T47D (cell line): ENCODE measurements at regions not wholly inside any gene's neighbourhood (a gene's known extent, or its start where the extent isn't known, plus 50 kb on each side); places are given as distances from the start of the nearest gene placed in this dataset.

Experiments used
- DNase-seq, 2 experiments: peaks; one replicate each; pipeline versions ENCODE4 v3.0.0 to v3.0.0-alpha.2; 2011 to 2012; ENCODE audit warnings: low read depth in 1 of 2, low spot score in 1 of 2
- JUND ChIP-seq: IDR thresholded peaks from 2 replicates; pipeline ENCODE4 v1.6.1; 2012; ENCODE audit warnings: low read depth
- in situ Hi-C: cut with HindIII; loops from 2 replicates; pipeline ENCODE4 v1.10.0; 2016; ENCODE audit warnings: low sequenced_read_pairs, low pct_unique_long_range_greater_than_20kb

DNA sequence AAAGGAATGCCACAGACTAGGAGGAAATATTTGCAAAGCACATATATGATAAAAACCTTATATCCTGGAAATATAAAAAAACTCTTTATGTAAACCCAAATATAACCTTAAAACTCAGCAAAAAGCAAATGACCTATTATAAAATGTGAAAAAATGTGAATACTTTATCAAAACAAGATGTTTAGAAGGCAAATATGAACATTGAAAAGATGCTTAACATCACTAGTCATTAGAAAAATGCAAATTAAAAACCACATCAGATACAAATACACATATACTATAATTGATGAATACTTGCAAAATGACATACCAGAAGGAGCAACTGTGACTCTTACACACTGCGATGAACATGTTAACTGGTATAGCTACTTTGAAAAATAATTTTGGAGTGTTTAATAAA lies 511.2 kb upstream of the LRRC4C start:
- DNase-seq, result no peak
- no peak for TF ChIP-seq JUND
- in situ Hi-C loops, result no loop called here

DNA sequence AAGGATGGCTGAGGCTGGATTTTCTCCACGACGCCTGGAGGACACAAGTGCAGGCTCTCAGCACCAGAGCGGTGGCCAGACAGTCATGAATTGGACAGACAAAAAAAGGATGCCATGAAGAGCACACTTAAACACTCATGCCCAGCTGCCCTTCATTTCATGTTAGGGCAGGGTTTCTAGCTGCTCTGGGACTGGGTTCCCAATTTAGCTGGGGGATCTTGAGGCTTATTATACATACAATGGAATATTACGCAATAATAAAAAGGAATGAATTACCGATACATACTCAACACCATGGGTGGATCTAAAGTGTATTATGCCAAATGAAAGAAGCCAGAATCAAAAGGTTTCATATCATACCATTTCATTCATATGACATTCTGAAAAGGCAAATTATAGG lies 512.1 kb upstream of the LRRC4C start:
- in situ Hi-C loops, result no loop called here
- TF ChIP-seq JUND, result no peak
- DNase-seq, result no peak

GRCh38 chr11:41978945-41979344 lies 519.5 kb upstream of the LRRC4C start:
- no peak for DNase-seq
- in situ Hi-C loops, result no loop called here

DNA sequence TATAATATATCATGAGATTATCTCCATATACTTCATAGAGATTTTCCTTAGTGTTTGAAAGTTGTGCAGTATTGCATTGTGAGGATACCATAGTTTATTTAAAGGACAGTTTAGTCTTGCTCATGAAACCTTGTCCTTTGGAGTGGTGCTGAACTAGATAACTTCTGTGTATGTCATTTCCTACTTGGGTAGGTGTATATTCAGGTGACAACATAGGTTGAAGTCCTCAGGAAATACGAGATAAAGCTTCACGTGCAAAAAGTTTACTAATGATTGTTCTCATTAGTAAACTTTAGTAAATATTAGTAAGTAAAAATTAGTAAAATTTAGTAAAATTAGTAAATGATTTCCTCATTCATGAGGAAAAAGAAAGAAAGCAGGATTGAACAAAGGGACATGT lies 521.3 kb upstream of the LRRC4C start:
- TF ChIP-seq JUND, result no peak
- no peak for DNase-seq
- in situ Hi-C loops, result no loop called here

More at GRCh38 chr11:41978945-41979344, 519.5 kb upstream of the LRRC4C start:
- TF ChIP-seq JUND, result no peak

DNA sequence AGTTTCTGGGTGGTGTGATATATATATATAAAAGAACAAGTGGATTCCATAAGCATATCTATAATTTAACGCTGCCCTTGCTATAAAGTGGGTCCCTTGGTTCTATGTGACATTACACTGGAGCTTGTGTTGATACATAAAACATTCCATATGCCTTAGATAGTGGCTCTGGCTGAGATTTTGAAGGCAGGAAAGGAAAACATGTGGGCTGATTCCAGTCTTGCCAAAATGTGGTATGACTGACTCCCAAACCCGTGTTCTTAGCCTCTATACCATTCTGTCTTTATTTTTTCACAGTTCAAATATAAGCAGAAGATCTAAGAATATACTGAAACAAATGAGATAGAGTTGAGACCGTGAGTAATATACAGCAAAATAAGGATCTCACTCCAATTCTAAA lies 522.8 kb upstream of the LRRC4C start:
- DNase-seq, result no peak
- in situ Hi-C loops, result no loop called here
- TF ChIP-seq JUND, result no peak

GRCh38 chr11:41982975-41983374 lies 523.5 kb upstream of the LRRC4C start:
- TF ChIP-seq JUND, result no peak
- in situ Hi-C loops, result no loop called here
- DNase-seq, result no peak

DNA sequence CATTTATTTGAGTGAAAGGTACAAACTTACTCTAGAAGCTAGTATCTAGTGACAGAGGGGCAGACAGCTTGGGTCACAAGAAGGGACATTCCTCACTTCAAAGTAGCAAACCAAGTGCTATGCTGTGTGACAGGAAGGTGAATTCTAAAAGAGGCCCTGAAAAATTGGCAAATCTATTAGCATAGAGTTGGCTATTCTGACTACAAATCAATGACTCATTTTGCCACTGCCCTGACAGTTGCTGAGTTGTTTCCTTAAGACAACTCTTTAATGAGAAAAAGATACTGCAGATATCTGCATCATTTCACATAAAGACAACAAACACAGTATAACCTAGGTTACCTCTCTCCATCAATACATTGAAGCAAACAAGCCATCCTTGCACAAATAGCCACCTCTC lies 524.0 kb upstream of the LRRC4C start:
- in situ Hi-C loops, result no loop called here
- no peak for TF ChIP-seq JUND
- no peak for DNase-seq

DNA sequence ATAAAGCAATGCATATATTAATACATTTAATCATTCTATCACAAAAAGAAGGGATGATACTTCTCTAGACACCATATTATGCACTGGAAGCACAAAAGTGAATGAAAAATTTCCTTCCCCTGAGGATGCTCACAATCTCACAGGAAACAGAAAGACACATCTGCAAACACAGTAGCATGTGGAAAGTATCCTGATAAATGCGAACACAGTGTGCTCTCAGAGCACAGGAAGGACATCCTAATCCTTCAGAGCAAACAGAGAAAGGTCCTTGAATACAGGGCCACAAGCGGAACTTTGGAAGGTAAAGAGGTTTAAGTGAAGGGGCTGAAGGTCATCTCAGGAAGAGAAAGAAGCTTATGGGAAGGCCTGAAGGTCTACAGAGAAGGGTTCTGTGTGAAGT lies 524.6 kb upstream of the LRRC4C start:
- TF ChIP-seq JUND, result no peak
- DNase-seq, result no peak
- in situ Hi-C loops, result no loop called here

DNA sequence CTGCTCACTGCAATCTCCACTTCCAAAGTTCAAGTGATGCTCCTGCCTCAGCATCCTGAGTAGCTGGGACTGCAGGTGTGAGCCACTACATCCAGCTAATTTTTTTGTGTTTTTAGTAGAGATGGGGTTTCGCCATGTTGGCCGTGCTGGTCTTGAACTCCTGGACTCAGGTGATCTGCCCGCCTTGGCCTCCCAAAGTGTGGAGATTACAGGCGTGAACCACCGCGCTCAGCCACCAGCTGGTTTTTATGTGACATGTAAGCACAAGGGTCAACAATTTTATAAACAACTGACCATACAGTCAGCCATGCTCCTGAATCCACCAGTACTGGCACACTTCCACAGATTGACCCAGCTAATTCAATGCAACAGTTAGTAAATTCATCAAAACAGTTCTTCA lies 526.3 kb upstream of the LRRC4C start:
- TF ChIP-seq JUND, result no peak
- in situ Hi-C loops, result no loop called here
- no peak for DNase-seq

- in situ Hi-C loops, result no loop called here
- DNase-seq, result no peak
- TF ChIP-seq JUND, result no peak
These were observed 529.6 kb upstream of the LRRC4C start for GRCh38 chr11:41988951-41989572.

- in situ Hi-C loops, result no loop called here
These were observed 530.5 kb upstream of the LRRC4C start for GRCh38 chr11:41989823-41990380.

GRCh38 chr11:41996533-41996932 lies 537.1 kb upstream of the LRRC4C start:
- TF ChIP-seq JUND, result no peak
- DNase-seq, result no peak
- in situ Hi-C loops, result no loop called here

More at GRCh38 chr11:41989823-41990380, 530.5 kb upstream of the LRRC4C start:
- no peak for TF ChIP-seq JUND
- DNase-seq, result no peak

GRCh38 chr11:41997844-41998401 lies 538.5 kb upstream of the LRRC4C start:
- DNase-seq, result no peak
- no peak for TF ChIP-seq JUND
- in situ Hi-C loops, result no loop called here

- in situ Hi-C loops, result no loop called here
- DNase-seq, result no peak
- TF ChIP-seq JUND, result no peak
These were observed 539.6 kb upstream of the LRRC4C start for GRCh38 chr11:41999066-41999465.
